H1 (cell line): ENCODE measurements at regions not wholly inside any gene's neighbourhood (a gene's known extent, or its start where the extent isn't known, plus 50 kb on each side); places are given as distances from the start of the nearest gene placed in this dataset.

Experiments used
- CTCF ChIA-PET: fragments of 300-600 bp; sonication (Branson Sonifier 250); formaldehyde crosslinking; loops from one replicate; lab custom pipeline; 2021; ENCODE audit not compliant: partially characterized antibody; lab: Charles Lee
- POLR2A ChIA-PET: fragments of 300-600 bp; sonication (Branson Sonifier 250); formaldehyde crosslinking; loops from one replicate; lab custom pipeline; 2021; ENCODE audit warnings: inconsistent platforms; ENCODE audit not compliant: partially characterized antibody; lab: Charles Lee
- DNase-seq, 2 experiments: peaks; one replicate each; pipeline versions ENCODE4 v3.0.0 to v3.0.0-alpha.2; 2010 to 2022; ENCODE audit warnings: low spot score in 2 of 2, low read depth in 1 of 2, mixed read lengths in 1 of 2
- FAIRE-seq: peaks from 2 replicates; lab custom pipeline; 2011; peaks lifted over from hg19 to GRCh38; lab: Jason Lieb, UNC
- H2AFZ ChIP-seq: 2 replicates; pipeline ENCODE4 v1.8.1; 2012; ENCODE audit warnings: low read length, inconsistent platforms
- H2AK5ac ChIP-seq: 2 replicates; pipeline ENCODE4 v1.6.1; 2013; ENCODE audit warnings: low read depth, low read length
- H2BK120ac ChIP-seq: replicated peaks from 2 replicates; pipeline ENCODE3; 2013; ENCODE audit warnings: low read depth, low read length, inconsistent platforms
- H2BK12ac ChIP-seq: 2 replicates; pipeline ENCODE4 v1.6.1; 2013; ENCODE audit warnings: low read depth, low read length
- H2BK15ac ChIP-seq: 2 replicates; pipeline ENCODE4 v1.6.1; 2013; ENCODE audit warnings: low read length
- H2BK20ac ChIP-seq: 2 replicates; pipeline ENCODE4 v1.6.1; 2013; ENCODE audit warnings: low read length
- H2BK5ac ChIP-seq: 2 replicates; pipeline ENCODE4 v1.6.1; 2013; ENCODE audit warnings: low read depth, low read length
- H3K14ac ChIP-seq: 2 replicates; pipeline ENCODE4 v1.6.1; 2013; ENCODE audit warnings: inconsistent platforms; ENCODE audit not compliant: insufficient read length
- H3K18ac ChIP-seq: 2 replicates; pipeline ENCODE4 v1.6.1; 2013; ENCODE audit warnings: low read length; ENCODE audit errors: extremely low read depth
- H3K23ac ChIP-seq: 2 replicates; pipeline ENCODE4 v1.6.1; 2013; ENCODE audit warnings: inconsistent platforms; ENCODE audit not compliant: insufficient read length
- H3K23me2 ChIP-seq: 2 replicates; pipeline ENCODE4 v1.6.1; 2013; ENCODE audit warnings: low read depth, low read length
- H3K27ac ChIP-seq: 2 replicates; pipeline ENCODE4 v1.6.1; 2011; ENCODE audit warnings: low read depth, low read length, inconsistent platforms
- H3K27me3 ChIP-seq, 4 experiments: replicated peaks in 1 of 4; 1 replicate in 1 of 4; 2 replicates in 3 of 4; pipeline versions ENCODE4 v1.6.1 to v1.8.1; 2011 to 2013; ENCODE audit warnings: low read length in 3 of 4, mild to moderate bottlenecking in 3 of 4, inconsistent platforms in 2 of 4, mixed read lengths in 2 of 4, moderate library complexity in 1 of 4; ENCODE audit not compliant: control insufficient read depth in 3 of 4, insufficient read depth in 3 of 4; ENCODE audit errors: extremely low read depth in 1 of 4
- H3K36me3 ChIP-seq, 4 experiments: 2 replicates each; pipeline versions ENCODE4 v1.6.1 to v1.8.1; 2011 to 2013; ENCODE audit warnings: mild to moderate bottlenecking in 4 of 4, low read length in 3 of 4, moderate library complexity in 2 of 4, control low read depth in 1 of 4, inconsistent platforms in 1 of 4; ENCODE audit not compliant: insufficient read depth in 4 of 4, control insufficient read depth in 2 of 4
- H3K4ac ChIP-seq: replicated peaks from 2 replicates; pipeline ENCODE3; 2013; ENCODE audit warnings: low read length, low read depth, mixed read lengths, inconsistent platforms; ENCODE audit not compliant: insufficient read length
- H3K4me1 ChIP-seq, 4 experiments: replicated peaks in 1 of 4; 1 replicate in 1 of 4; 2 replicates in 3 of 4; pipeline versions ENCODE4 v1.6.1 to v1.8.1; 2011 to 2013; ENCODE audit warnings: low read length in 3 of 4, inconsistent platforms in 2 of 4, mixed read lengths in 1 of 4; ENCODE audit not compliant: insufficient read depth in 4 of 4, control insufficient read depth in 3 of 4
- H3K4me2 ChIP-seq, 2 experiments: 2 replicates each; pipeline versions ENCODE4 v1.6.1 to v1.8.1; 2011 to 2013; ENCODE audit warnings: low read depth in 2 of 2, low read length in 2 of 2, control low read depth in 1 of 2, inconsistent platforms in 1 of 2, mild to moderate bottlenecking in 1 of 2; ENCODE audit not compliant: insufficient read depth in 1 of 2
- H3K4me3 ChIP-seq, 4 experiments: fragments of 200-600, 300-600 bp in 1 of 4; sonication (generic), shearing (Covaris generic), sonication (Bioruptor Twin) in 1 of 4; 2 replicates each; pipeline versions ENCODE4 v1.5.1 to v1.8.1; 2011 to 2016; ENCODE audit warnings: low read length in 4 of 4, low read depth in 3 of 4, control low read depth in 2 of 4, inconsistent platforms in 2 of 4, mild to moderate bottlenecking in 2 of 4, mixed read lengths in 1 of 4, moderate library complexity in 1 of 4; ENCODE audit not compliant: insufficient read depth in 2 of 4; ENCODE audit errors: extremely low read depth in 1 of 4
- H3K56ac ChIP-seq: replicated peaks from 2 replicates; pipeline ENCODE3; 2013; ENCODE audit warnings: low read depth, mild to moderate bottlenecking, mixed read lengths, low read length, inconsistent platforms; ENCODE audit not compliant: insufficient read length
- H3K79me1 ChIP-seq: 2 replicates; pipeline ENCODE4 v1.6.1; 2013; ENCODE audit warnings: low read depth, low read length, control low read depth
- H3K79me2 ChIP-seq, 2 experiments: 2 replicates each; pipeline versions ENCODE4 v1.6.1 to v1.8.1; 2012 to 2013; ENCODE audit warnings: low read length in 2 of 2, mild to moderate bottlenecking in 2 of 2, inconsistent platforms in 1 of 2; ENCODE audit not compliant: insufficient read depth in 2 of 2, control insufficient read depth in 1 of 2
- H3K9ac ChIP-seq, 4 experiments: replicated peaks in 1 of 4; 1 replicate in 1 of 4; 2 replicates in 3 of 4; pipeline versions ENCODE4 v1.6.1 to v1.8.1; 2011 to 2013; ENCODE audit warnings: low read depth in 3 of 4, low read length in 3 of 4, control low read depth in 2 of 4, mild to moderate bottlenecking in 2 of 4, moderate library complexity in 2 of 4, inconsistent platforms in 1 of 4; ENCODE audit errors: extremely low read depth in 1 of 4
- H3K9me3 ChIP-seq, 2 experiments: 2 replicates each; pipeline versions ENCODE4 v1.6.1 to v1.8.1; 2012 to 2013; ENCODE audit warnings: mild to moderate bottlenecking in 2 of 2, moderate library complexity in 2 of 2, control low read depth in 1 of 2, inconsistent platforms in 1 of 2, low read depth in 1 of 2, low read length in 1 of 2, mixed read lengths in 1 of 2; ENCODE audit not compliant: insufficient read depth in 2 of 2
- H4K20me1 ChIP-seq, 2 experiments: replicated peaks in 1 of 2; 2 replicates each; pipeline versions ENCODE3 to v1.8.1; 2011 to 2013; ENCODE audit warnings: inconsistent platforms in 2 of 2, low read length in 2 of 2, mild to moderate bottlenecking in 1 of 2; ENCODE audit not compliant: insufficient read depth in 2 of 2, control insufficient read depth in 1 of 2
- H4K5ac ChIP-seq: 2 replicates; pipeline ENCODE4 v1.6.1; 2013; ENCODE audit warnings: low read length, low read depth, mixed read lengths, inconsistent platforms; ENCODE audit not compliant: insufficient read length
- H4K8ac ChIP-seq: 2 replicates; pipeline ENCODE4 v1.8.0; 2013; ENCODE audit warnings: mild to moderate bottlenecking, moderate library complexity, low read length, inconsistent platforms; ENCODE audit not compliant: insufficient read depth; ENCODE audit errors: extremely low read depth
- H4K91ac ChIP-seq: replicated peaks from 2 replicates; pipeline ENCODE3; 2013; ENCODE audit warnings: low read length, mixed read lengths, inconsistent platforms; ENCODE audit not compliant: insufficient read length
- BRCA1 ChIP-seq: IDR thresholded peaks from 2 replicates; pipeline ENCODE4 v1.6.1; 2012; ENCODE audit warnings: low read depth, low read length, improper control_type of control experiment
- CTBP2 ChIP-seq: IDR thresholded peaks from 2 replicates; pipeline ENCODE4 v1.7.0; 2011; ENCODE audit warnings: borderline replicate concordance, mild to moderate bottlenecking, moderate library complexity, mixed read lengths, low read length; ENCODE audit not compliant: insufficient read depth, insufficient read length
- EP300 ChIP-seq, 2 experiments: IDR thresholded peaks; 1 replicate in 1 of 2; 2 replicates in 1 of 2; pipeline ENCODE4 v1.6.1; 2011 to 2012; ENCODE audit warnings: low read depth in 2 of 2, low read length in 2 of 2, mild to moderate bottlenecking in 2 of 2, borderline replicate concordance in 1 of 2, inconsistent platforms in 1 of 2, moderate library complexity in 1 of 2
- KDM1A ChIP-seq: fragments of 200-600, 300-600 bp; sonication (generic); IDR thresholded peaks from 2 replicates; pipeline ENCODE4 v1.7.1; 2016; ENCODE audit warnings: mild to moderate bottlenecking, low read length, borderline replicate concordance
- KDM4A ChIP-seq: IDR thresholded peaks from one replicate; pipeline ENCODE4 v1.7.1; 2012; ENCODE audit warnings: low read depth, mild to moderate bottlenecking, moderate library complexity, low read length, inconsistent platforms; ENCODE audit not compliant: severe bottlenecking
- MAFK ChIP-seq: IDR thresholded peaks from 2 replicates; pipeline ENCODE4 v1.6.1; 2012; ENCODE audit warnings: low read depth, mild to moderate bottlenecking, improper control_type of control experiment, low read length
- NANOG ChIP-seq: IDR thresholded peaks from 2 replicates; pipeline ENCODE4 v1.6.1; 2011; ENCODE audit warnings: low read length, low read depth, mild to moderate bottlenecking, inconsistent platforms; ENCODE audit not compliant: insufficient read depth, poor library complexity, severe bottlenecking
- POLR2A ChIP-seq, 2 experiments: IDR thresholded peaks; 1 replicate in 1 of 2; 2 replicates in 1 of 2; pipeline ENCODE4 v1.6.1; 2011; ENCODE audit warnings: low read depth in 2 of 2, low read length in 2 of 2, mild to moderate bottlenecking in 2 of 2; ENCODE audit errors: control extremely low read depth in 1 of 2
- POLR2AphosphoS5 ChIP-seq: IDR thresholded peaks from 2 replicates; pipeline ENCODE4 v1.6.1; 2011; ENCODE audit warnings: low read depth, low read length
- SIX5 ChIP-seq: IDR thresholded peaks from 2 replicates; pipeline ENCODE4 v1.6.1; 2011; ENCODE audit warnings: mild to moderate bottlenecking, low read depth, low read length
- SP1 ChIP-seq: IDR thresholded peaks from 2 replicates; pipeline ENCODE4 v1.6.1; 2011; ENCODE audit warnings: low read depth, low read length
- TAF1 ChIP-seq: IDR thresholded peaks from 2 replicates; pipeline ENCODE4 v1.6.1; 2011; ENCODE audit warnings: mild to moderate bottlenecking, low read depth, low read length
- ZNF274 ChIP-seq: IDR thresholded peaks from 2 replicates; pipeline ENCODE4 v1.7.0; 2012; ENCODE audit warnings: low read length, borderline replicate concordance; ENCODE audit errors: extremely low read depth
- WGBS, 2 experiments: shearing (Covaris generic) in 1 of 2; methylation state at CpG; one replicate each; pipeline versions ENCODE4 v1.1.6 to v1.1.7; 2013 to 2015; ENCODE audit warnings: low lambda C conversion rate in 2 of 2, mixed read lengths in 2 of 2, inconsistent platforms in 1 of 2, low coverage in 1 of 2, missing lambda C conversion rate in 1 of 2; ENCODE audit not compliant: insufficient replicate concordance in 2 of 2, insufficient coverage in 1 of 2, insufficient read length in 1 of 2; ENCODE audit errors: extremely low coverage in 1 of 2, missing lambda C conversion rate in 1 of 2; 5-methylcytosine and 5-hydroxymethylcytosine counted together
- TF ChIP-seq, protein P1 (sequence below): IDR thresholded peaks from 2 replicates; pipeline ENCODE4 v1.6.1; 2012; ENCODE audit warnings: low read length, inconsistent platforms

DNA sequence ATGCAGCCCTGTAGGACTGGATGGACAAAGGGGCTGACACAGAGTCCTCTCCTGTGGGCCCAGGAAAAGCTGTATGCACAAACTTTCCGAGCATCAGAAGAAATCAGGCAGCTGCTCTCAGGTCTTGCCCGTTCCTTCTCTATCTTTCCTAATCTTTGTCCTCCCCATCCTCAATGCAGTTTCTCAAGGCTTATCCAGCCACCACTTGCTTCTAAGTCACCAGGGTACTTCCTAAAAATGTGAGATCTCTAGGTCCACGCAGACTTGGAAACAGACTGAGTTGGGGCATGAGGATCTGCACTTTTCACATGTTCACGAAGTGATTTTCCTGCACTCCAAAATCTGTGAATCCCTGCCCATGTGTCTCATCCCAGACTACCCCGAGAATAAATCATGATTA, 394.5 kb upstream of the SLC35B3 start:
- Histone ChIP-seq H3K36me3 (no peaks in the 10 kb centered on the region), H2AK5ac (no peak overlapping the region), H2BK15ac (no peak overlapping the region), H3K18ac (no peak overlapping the region), H3K23me2 (peaks cover 3% of the 10 kb centered on the region; the same call in 1 of the 2 replicates), H3K4ac (no peak overlapping the region), H2BK5ac (no peak overlapping the region), H3K23ac (no peak overlapping the region), H3K4me1 (no peaks in the 10 kb centered on the region), H4K5ac (no peak overlapping the region), H2AFZ (0 out of 2 replicates have a peak overlapping the region, but pooled peaks have one; percentile 58), H3K9me3 (no peaks in the 10 kb centered on the region), H3K27me3 (no peaks in the 10 kb centered on the region), H2BK12ac (no peak overlapping the region), H3K4me2 (no peak overlapping the region), H3K27ac (no peak overlapping the region), H3K14ac (no peak overlapping the region), H4K8ac (no peak overlapping the region), H4K91ac (no peak overlapping the region), H3K9ac (no peak overlapping the region), H3K4me3 (no peak overlapping the region), H4K20me1 (no peaks in the 10 kb centered on the region), H3K79me1 (no peaks in the 10 kb centered on the region), H2BK20ac (no peak overlapping the region), H3K56ac (no peak overlapping the region), H2BK120ac (no peak overlapping the region), H3K79me2 (no peaks in the 10 kb centered on the region)
- no peak for FAIRE-seq
- CTCF ChIA-PET = no interaction called here
- POLR2A ChIA-PET = interaction anchor here (0.6 kb wide), 1 partner anchor 15 kb away, joined by 3 read pairs; no protein-coding TSS in a partner anchor
- WGBS, 2 experiments = 94% methylated on average over 5 of the region's 5 CpGs; no CpG with 5 or more reads in 1 of the 2 experiments
- DNase-seq = no peak
- TF ChIP-seq BRCA1 = no peak
- TF ChIP-seq MAFK = no peak
- no peak for TF ChIP-seq POLR2AphosphoS5
- no peak for TF ChIP-seq CTBP2
- no peak for TF ChIP-seq SIX5
- no peak for TF ChIP-seq KDM4A
- no peak for TF ChIP-seq ZNF274
- TF ChIP-seq NANOG = no peak
- TF ChIP-seq KDM1A = no peak
- TF ChIP-seq TAF1 = no peak
- no peak for TF ChIP-seq EP300 (IDR thresholded peaks at IDR 0.05; ENCODE audit: borderline replicate concordance in 1 of 2, low read depth in 2 of 2, low read length in 2 of 2)
- TF ChIP-seq POLR2A (IDR thresholded peaks at IDR 0.05; ENCODE audit: control extremely low read depth in 1 of 2, low read depth in 2 of 2, low read length in 2 of 2) = no peak
- TF ChIP-seq, protein P1, sequence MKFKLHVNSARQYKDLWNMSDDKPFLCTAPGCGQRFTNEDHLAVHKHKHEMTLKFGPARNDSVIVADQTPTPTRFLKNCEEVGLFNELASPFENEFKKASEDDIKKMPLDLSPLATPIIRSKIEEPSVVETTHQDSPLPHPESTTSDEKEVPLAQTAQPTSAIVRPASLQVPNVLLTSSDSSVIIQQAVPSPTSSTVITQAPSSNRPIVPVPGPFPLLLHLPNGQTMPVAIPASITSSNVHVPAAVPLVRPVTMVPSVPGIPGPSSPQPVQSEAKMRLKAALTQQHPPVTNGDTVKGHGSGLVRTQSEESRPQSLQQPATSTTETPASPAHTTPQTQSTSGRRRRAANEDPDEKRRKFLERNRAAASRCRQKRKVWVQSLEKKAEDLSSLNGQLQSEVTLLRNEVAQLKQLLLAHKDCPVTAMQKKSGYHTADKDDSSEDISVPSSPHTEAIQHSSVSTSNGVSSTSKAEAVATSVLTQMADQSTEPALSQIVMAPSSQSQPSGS = no peak
- no peak for TF ChIP-seq SP1
